IPS-NIHi7 (cell line): ENCODE measurements at regions not wholly inside any gene's neighbourhood (a gene's known extent, or its start where the extent isn't known, plus 50 kb on each side); places are given as distances from the start of the nearest gene placed in this dataset.
"Not testable (repeated sequence)": the region's sequence is repeated elsewhere in the genome, so short reads cannot be mapped to it uniquely, and the experiment has no call there.

Experiments
- DNase-seq: peaks from one replicate; pipeline ENCODE4 v3.0.0; 2012; ENCODE audit warnings: mixed read lengths; ENCODE audit errors: extremely low spot score

DNA sequence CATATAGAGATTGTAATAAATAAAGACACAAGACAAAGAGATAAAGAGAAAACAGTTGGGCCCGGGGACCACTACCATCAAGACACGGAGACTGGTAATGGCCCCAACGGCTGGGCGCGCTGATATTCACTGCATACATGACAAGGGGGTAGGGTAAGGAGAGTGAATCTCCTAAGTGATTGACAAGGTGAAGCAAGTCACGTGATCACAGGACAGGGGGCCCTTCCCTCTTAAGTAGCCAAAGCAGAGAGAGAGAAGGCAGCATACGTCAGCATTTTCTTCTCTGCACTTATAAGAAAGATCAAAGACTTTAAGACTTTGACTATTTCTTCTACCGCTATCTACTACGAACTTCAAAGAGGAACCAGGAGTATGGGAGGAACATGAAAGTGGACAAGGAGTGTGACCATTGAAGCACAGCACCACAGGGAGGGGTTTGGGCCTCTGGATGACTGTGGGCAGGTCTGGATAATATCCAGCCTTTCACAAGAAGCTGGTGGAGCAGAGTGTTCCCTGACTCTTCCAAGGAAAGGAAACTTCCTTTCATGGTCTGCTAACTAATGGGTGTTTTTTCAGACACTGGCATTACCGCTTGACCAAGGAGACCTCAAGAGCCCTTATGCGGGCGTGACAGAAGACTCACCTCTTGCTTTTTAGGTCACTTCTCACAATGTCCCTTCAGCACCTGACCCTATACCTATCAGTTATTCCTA lies 75.6 kb downstream of the MRPL39 start:
- not testable (repeated sequence) for DNase-seq

DNA sequence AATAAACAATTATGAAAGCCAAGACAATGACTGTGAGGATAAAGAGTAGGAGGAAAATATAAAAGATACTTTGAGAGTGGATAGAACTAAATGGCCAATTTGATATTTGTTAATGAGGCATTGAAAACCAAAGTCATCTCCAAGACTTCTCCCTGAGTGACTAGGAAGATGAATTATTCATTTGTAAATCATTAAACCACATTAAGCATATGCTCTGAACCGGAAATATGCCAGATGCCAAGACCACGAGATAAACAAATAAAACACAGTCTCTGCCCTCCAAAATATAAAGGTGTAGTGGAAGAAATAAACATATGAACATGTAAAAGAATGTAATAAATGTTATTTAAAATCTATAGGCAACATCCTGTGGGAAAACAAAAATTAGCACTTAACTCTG lies 78.8 kb downstream of the MRPL39 start:
- DNase-seq: no peak

DNA sequence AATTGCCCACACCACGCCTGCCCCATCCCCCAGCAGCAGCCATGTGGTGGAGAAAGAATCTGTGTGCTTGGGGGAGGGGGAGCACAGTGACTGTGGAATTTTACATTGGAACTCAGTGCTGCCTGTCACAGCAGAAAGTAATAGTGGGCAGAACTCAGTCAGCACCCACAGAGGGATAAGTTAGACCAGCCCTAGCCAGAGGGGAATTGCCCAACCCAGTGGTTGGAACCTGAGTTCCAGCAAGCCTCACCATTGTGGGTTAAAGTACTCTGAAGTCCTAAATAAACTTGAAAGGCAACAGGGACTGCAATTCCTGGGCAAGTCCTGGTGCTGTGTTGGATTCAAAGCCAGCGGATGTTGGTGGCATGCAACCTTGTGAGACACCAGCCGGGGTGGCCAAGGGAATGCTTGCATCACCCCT lies 88.8 kb downstream of the MRPL39 start:
- no peak for DNase-seq

DNA sequence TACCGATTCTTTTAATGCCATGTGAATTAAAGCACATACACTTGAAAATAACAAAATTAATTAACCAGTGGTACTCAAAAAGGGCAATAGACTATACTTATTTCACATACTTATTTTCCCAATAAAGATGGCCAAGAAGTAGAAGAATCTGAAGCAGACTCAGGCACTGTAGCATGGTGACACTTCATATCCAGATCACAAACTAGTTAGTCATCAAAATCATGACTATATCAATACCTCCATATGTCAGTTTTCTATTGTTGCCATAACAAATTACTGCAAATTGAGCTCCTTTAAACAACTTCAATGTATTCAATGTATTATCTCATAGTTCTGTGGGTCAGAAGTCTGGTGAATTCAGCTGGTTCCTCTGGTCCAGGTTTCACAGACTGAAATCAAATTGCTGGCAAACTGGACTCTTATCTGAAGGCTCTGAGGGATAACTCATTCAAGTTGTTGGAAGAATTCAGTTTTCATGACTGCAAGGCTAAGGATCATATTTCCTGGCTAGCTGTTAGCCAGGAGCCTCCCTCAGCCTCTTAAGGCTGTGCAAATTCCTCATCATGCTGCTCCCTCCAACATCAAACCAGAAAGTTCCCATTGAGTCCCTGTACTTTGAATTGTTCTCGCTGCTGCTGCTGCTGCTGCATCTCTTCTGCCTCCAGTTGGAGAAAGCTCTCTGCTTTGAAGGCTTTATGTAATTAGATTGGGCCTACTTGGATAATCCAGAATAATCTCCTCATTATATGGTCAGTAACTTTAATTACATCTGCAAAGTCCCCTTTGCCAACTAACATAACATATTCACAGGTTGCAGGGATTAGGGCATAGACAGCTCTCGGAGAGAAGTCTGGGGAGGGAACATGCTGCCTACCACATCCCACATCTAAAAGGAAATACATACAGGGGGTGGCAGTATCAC lies 91.5 kb downstream of the MRPL39 start:
- DNase-seq: no peak

DNA sequence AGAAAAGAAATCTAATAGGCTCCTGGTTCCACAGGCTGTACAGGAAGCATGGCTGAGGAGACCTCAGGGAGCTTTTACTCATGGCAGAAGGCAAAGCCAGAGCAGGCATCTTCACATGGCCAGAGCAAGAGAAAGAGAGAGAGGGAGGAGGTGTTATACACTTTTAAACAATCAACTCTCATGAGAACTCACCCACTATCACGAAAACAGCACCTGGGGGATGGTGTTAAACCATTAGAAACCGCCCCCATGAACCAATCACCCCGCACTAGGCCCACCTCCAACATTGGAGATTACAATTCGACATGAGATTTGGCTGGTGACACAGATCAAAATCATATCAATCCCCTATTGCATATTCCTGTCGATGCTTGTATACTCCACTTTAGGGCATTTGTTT lies 93.5 kb downstream of the MRPL39 start:
- no peak for DNase-seq

DNA sequence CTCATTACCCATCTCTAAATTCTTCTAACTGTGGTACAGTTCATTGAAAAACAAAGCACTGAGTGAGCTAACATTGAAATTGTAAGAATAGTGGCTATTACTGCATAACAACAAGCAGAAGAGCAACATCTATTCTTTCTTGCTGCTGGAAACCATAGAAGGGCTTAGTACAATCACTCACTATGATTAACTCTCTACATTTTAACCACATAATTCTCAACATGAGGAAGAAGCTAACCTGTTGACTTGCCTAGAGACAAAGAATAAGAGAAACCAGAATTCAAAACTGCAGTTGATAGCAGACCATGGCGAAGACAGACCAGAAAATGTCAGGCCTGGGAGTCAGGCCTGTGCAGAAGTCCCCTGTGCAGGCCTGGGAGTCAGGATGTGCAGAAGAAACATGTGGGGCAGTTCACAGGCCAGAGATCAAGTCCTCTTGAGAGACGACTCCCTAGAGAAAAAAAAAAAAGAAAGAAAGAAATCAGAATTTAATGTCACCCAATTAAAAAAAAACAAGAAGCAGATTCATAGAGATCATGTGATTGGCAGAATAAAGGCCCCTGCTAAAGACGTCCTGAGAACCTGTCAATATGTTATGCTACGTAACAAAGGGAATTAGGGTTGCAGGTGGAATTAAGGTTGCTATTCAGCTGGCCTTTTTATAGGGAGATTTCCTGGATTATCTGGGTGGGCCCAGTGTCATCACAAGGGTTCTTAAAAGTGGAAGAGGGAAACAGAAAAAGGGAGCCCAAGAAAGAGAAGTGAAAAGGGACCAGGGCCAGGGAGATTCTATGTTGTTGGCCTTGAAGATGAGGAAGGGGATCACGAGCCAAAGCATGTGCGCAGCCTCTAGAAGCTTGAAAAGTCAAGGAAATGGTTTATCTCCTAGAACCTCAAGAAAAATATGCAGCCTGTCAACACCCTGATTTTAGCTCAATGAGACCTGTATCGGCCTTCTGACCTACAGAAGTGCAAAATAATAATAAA lies 94.9 kb downstream of the MRPL39 start:
- DNase-seq: no peak

DNA sequence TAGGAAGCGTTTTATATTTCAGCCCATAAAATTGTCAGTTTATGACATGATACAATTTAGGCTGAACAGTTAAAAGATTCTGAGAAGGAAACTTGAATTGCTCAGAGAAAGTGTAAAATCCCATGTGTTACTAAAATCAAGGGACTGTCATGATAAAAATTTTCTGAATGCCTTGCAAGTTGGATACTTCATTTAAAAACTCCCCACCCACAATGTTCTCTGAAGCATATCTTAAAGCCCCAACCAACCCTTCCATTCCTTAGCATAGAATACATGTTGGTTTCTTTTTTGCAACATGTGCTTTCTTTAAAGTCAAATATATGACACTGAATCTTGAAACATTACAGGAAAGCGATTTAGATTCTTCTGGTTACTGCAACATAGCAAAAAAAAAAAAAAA lies 97.4 kb downstream of the MRPL39 start:
- DNase-seq: no peak

DNA sequence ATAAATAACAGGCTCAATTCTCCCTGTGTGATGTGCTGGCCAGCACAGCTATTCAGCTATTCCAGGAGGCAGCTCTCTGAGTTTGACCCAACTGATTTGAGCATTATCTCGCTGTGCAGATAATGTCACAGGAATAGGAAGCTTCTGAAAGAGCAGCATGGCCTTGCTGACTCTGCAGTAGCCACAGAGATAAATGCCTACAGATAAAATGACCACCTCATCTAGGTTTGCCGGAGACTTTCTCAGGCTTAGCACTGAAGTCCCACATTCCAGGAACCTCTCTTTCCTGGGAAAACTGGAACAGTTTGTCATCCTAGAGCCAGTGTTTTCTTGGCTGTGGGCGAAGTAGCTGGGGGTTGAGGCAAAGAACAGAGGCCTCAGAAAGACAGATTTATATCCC lies 98.9 kb downstream of the MRPL39 start:
- no peak for DNase-seq

DNA sequence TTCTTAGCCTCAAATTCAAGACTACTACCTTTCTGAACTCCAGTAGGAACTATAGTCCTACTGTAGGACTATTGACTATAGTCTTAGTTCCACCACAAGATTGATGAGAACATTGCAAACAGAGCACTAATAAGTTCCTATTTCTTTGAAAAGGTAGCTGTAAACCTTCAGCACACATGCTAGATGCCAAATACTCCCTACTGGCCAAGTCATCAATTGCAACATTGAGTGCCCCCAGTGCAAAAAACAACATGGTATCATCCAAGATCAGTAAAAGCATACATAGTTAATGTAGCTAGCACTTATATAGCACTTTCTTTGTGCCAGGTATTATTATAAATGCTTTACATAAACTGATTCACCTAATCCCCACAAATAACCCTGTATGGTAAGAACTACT lies 99.8 kb downstream of the MRPL39 start:
- no peak for DNase-seq

DNA sequence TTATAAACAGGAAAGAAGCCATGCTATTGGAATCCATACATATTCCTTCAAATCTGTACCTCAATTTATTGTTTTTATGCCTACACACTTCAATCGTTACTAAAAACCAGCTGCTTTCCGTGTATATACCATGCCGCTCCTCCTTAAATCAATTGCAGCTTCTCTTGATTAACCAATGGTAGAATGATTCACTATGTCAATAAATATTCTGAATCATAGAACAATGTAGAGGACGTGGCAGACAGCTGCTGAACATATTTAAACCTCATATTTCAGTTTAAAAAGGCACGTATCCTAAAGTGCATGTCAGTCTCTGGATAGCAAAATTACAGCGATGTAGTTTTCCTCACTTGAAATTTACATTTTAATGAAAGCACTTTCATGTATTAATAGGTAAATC lies 100.4 kb downstream of the MRPL39 start:
- no peak for DNase-seq

DNA sequence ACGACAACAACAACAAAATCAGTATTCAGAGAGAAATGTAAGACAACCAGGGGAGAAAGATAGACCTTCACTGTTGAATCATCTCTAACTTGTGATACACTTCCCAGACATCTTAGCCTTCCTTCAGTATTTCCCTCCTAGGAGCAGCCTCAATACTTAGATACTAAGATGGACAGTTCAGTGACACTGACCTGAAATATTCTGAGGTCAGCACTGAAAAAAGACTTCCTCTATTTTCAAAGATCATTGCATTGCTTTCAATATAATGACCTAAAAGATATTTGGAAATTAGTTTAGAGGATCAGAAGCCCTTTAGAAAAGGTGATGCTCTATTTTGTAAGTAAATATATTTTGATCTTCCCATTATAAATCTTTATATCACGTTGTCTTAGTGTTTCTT lies 101.0 kb downstream of the MRPL39 start:
- no peak for DNase-seq

DNA sequence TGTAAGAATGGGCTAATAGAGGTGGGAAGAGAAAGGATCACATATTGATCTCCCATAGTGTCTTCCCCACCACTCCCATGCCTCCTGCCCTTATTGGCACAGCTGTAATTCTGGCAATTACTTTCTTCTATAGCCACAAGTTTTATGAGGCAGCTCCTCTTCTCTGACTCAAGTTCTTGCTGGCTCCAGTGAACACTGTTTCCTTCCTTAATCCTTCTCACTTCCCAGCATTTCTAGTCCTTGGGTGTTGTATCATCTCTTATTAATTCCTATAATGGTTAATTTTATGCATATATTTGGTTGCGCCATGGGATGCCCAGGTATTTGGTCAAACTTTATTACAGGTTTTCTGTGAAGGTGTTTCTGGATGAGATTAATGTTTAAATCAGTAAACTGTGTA lies 103.3 kb downstream of the MRPL39 start:
- DNase-seq: no peak

DNA sequence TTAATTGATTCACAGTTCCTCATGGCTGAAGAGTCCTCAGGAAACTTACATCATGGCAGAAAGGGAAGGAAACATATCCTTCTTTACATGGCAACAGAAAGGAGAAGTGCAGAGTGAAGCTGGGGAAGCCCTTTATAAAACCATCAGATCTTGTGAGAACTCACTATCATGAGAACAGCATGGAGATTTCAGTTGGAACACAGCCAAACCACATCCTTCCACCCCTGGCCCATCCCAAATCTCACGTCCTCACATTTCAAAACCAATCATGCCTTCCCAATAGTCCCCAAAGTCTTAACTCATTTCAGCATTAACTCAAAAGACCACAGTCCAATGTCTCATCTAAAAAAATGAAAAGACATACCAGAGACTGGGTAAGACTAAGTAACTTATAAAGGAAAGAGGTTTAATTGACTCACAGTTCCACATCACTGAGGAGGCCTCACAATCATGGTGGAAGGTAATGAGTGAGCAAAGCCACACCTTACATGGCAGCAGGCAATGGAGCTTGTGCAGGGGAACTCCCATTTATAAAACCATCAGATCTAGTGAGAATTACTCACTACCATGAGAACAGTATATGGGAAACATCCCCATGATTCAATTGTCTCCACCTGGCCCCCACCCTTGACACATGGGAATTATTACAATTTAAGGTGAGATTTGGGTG lies 105.2 kb downstream of the MRPL39 start:
- DNase-seq: no peak

DNA sequence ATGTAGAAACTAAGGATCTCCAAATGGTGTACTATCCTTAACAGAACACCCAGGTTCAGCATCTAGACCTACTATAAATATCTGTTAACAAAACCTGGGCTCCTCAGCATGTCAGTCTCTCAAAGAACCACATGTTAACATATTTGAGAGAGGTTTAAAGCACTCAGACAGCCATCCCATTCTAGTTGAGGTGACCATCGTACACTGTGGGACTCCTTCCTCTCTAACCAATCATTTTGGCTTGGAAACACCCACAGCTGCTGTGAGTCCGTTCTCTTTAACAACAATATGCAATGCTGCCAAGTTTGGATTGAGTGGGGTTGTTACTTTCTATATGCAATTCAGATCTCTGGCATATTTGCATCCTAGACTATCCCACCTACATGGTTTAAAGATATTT lies 105.8 kb downstream of the MRPL39 start:
- DNase-seq: no peak

DNA sequence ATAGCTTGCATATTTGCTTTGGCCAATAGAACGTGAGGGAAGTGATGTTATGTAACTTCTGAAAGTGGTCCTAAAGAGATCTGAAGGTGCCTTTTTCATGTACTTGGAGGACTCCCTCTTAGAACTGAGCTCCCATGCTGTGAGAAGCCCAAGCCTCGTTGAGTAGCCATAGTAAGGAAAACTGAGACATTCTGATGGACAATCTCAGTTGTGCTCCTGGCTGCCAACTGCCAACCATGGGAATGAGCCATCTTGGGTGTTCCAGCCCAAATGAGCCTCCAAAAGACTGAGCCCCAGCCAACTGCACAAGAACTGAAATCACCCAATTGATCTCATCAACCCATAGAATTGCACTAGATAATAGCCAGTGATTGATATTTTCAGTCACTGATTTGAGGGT lies 106.7 kb downstream of the MRPL39 start:
- DNase-seq: no peak

DNA sequence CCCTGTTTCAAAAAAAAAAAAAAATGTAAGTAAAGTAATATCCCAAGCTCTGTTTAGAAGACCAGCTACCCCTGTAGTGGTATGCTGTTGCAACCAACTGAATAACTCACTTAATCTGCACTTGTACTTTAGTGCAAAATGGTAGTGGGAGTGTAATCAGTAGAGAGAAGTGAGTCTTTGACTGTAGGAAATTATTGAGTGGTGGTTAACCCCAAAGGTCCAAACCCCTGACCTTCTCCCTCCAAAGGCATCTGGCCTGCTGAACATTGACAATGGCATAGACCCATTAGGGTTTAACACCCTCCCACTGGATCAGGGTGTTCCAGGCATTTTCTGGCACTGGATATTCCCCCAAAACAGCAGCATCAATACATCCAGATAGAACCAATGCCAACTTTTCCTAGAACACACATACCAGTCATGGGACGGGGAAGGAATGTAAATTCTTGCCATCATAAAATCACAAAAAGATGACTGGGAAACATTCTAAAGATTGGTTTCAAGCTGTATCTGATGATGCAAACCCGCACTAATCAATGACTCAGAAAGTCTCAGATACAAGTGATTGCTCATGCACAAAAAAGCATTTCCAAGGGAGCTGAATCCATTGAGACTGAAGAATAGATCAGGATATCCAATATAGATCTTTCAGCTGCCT lies 110.3 kb downstream of the MRPL39 start:
- no peak for DNase-seq

DNA sequence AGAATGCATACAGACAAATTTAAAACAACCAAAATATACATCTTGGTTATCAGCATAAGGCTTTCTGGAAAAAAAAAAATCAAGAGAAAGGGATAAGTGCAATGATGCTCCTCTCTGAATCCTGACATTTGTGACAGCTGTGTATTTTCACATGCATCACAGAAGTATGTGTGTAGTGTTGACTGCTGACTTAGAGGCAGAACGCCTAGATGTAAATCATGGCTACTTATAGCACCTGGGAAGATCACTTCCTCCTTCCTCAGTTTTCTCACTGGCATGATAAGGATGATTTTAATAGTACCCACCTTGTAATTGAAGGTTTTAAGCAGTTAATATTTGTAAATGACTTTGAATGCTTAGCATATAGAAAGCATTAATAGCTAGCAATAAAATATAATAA lies 112.5 kb downstream of the MRPL39 start:
- no peak for DNase-seq

DNA sequence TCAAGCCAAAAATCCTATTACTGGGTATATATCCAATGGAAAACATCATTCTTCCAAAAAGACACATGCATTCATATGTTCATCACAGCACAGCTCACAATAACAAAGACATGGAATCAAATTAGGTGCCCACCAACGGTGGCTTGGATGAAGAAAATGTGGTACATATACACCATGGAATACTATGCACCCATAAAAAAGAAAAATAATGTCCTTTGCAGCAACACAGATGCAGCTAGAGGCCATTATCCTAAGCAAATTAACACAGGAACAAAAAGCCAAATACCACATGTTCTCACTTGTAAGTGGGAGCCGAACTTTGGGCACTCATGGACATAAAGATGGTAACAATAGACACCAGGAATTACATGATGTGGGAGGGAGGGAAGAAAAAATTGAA lies 113.6 kb downstream of the MRPL39 start:
- no peak for DNase-seq

DNA sequence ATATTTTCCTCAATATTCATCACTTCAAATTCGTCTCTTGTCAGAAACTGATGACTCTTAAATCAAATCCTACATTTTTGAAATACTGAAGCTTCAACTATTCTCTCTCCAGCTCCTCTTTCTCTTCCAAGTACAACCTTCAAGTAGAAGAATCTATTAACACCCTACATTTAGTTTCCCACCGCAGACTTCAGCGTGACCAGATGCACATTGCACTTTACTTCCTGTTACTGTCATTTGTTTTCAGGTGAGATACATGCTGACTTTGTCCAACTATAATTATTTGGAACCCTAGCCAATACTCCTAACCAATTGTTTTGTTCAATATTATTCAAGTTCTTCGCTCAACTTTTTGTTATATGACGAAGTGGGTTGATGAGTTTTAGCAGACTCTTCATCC lies 116.0 kb downstream of the MRPL39 start:
- no peak for DNase-seq

DNA sequence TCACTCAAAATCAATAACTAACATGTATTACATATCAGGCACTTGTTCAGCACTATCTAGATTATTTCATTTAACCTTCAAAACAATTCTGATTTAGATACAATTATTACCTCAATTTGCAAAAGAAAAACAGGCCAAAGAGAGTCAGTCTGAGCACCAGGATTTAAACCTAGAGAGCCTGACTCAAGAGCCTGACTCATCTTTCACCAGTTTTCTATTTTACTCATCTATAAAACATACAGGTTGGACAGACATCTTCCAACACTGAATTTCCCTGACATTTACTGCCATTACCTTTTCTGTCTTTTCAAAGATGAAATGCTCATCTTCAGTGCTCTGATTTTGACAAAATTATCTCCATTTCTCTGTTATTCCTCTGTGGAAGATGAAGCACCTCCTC lies 116.5 kb downstream of the MRPL39 start:
- no peak for DNase-seq

DNA sequence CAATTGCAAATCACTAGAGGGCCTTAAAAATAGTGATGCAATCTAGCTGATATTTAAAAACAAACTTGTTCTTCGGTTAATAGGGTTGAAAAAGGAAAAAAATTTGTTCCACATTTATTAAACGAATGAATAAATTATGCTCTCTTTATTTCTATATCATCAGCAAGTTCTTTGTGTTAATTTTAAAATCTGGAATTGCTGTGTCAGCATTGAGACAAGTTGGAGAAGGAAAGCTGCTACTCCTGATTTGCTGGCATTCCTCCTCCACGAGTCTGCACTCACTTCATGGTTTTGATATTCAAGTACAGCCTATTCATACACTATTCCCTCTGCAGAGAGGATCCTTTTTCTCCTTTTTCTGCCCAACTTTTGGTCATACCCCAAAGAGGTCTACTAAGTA lies 117.6 kb downstream of the MRPL39 start:
- no peak for DNase-seq
